Transverse colon (tissue), 3 donors: ENCODE measurements at regions not wholly inside any gene's neighbourhood (a gene's known extent, or its start where the extent isn't known, plus 50 kb on each side); places are given as distances from the start of the nearest gene placed in this dataset.

Experiments
- POLR2A ChIP-seq: fragments of 450-650 bp; IDR thresholded peaks from one replicate; pipeline ENCODE4 v1.6.1; 2016; ENCODE audit warnings: antibody characterized with exemption, mild to moderate bottlenecking, moderate library complexity
- TF ChIP-seq, protein P1 (sequence below), 5 experiments: fragments of 200-600 bp in 3 of 5; fragments of 450-650 bp in 2 of 5; sonication (generic) in 3 of 5; IDR thresholded peaks; 1 replicate in 2 of 5; 2 replicates in 3 of 5; pipeline ENCODE4 v1.5.1; 2016 to 2017; ENCODE audit warnings: antibody characterized with exemption in 5 of 5, inconsistent platforms in 3 of 5, mild to moderate bottlenecking in 2 of 5, moderate library complexity in 1 of 5

DNA sequence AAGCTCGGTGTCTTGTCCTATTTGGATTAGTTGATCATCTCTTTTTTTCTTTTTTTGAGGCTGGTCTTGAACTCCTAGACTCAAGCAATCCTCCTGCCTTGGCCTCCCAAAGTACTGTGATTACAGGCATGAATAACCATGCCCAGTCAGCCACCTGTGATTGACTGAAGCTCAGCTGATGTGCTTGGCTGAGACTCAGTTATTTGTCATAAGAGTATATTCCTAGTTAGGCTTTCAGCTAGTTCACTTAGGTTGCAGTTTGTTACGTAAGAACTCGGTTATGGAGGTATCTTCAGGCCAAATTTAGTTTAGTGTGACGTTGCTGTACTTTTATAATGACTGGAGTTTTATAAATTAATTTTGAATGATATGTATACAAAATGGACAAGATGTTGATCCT lies 365.0 kb downstream of the SV2B start:
- no peak for TF ChIP-seq POLR2A
- TF ChIP-seq, protein P1, sequence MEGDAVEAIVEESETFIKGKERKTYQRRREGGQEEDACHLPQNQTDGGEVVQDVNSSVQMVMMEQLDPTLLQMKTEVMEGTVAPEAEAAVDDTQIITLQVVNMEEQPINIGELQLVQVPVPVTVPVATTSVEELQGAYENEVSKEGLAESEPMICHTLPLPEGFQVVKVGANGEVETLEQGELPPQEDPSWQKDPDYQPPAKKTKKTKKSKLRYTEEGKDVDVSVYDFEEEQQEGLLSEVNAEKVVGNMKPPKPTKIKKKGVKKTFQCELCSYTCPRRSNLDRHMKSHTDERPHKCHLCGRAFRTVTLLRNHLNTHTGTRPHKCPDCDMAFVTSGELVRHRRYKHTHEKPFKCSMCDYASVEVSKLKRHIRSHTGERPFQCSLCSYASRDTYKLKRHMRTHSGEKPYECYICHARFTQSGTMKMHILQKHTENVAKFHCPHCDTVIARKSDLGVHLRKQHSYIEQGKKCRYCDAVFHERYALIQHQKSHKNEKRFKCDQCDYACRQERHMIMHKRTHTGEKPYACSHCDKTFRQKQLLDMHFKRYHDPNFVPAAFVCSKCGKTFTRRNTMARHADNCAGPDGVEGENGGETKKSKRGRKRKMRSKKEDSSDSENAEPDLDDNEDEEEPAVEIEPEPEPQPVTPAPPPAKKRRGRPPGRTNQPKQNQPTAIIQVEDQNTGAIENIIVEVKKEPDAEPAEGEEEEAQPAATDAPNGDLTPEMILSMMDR (IDR thresholded peaks at IDR 0.05), result no peak
